ENCODE measurements at regions not wholly inside any gene's neighbourhood (a gene's known extent, or its start where the extent isn't known, plus 50 kb on each side); places are given as distances from the start of the nearest gene placed in this dataset.

GRCh38 chr11:23103416-23103815 lies 243.1 kb upstream of the CCDC179 start:
- TF ChIP-seq CTCF (IDR thresholded peaks at IDR 0.05), result no peak
- no peak for DNase-seq (ENCODE audit: low spot score)
- H3K4me3 ChIP-seq, result no peak overlapping the region
- no peak overlapping the region for H3K27ac ChIP-seq

GRCh38 chr11:23111527-23111926 lies 251.3 kb upstream of the CCDC179 start:
- Histone ChIP-seq H3K27ac (no peak overlapping the region), H3K4me3 (no peak overlapping the region)
- no peak for TF ChIP-seq CTCF (IDR thresholded peaks at IDR 0.05)
- no peak for DNase-seq (ENCODE audit: low spot score)

- Histone ChIP-seq H3K27ac (no peak overlapping the region), H3K4me3 (no peak overlapping the region)
- TF ChIP-seq CTCF (IDR thresholded peaks at IDR 0.05), result no peak
- no peak for DNase-seq (ENCODE audit: low spot score)
Measured at GRCh38 chr11:23112390-23112789, 252.1 kb upstream of the CCDC179 start.

GRCh38 chr11:23112987-23113886 lies 253.0 kb upstream of the CCDC179 start:
- H3K27ac ChIP-seq, result no peak overlapping the region

GRCh38 chr11:23113887-23114216 lies 253.6 kb upstream of the CCDC179 start:
- Histone ChIP-seq H3K27ac (no peak overlapping the region), H3K4me3 (no peak overlapping the region)
- TF ChIP-seq CTCF (IDR thresholded peaks at IDR 0.05), result no peak
- DNase-seq (ENCODE audit: low spot score), result no peak

More at GRCh38 chr11:23112987-23113886, 253.0 kb upstream of the CCDC179 start:
- peak; percentile 32 for TF ChIP-seq CTCF (IDR thresholded peaks at IDR 0.05)
- H3K4me3 ChIP-seq, result no peak overlapping the region
- no peak for DNase-seq (ENCODE audit: low spot score)

GRCh38 chr11:23123753-23124152 lies 263.5 kb upstream of the CCDC179 start:
- DNase-seq (ENCODE audit: low spot score), result no peak
- no peak for TF ChIP-seq CTCF (IDR thresholded peaks at IDR 0.05)
- Histone ChIP-seq H3K4me3 (no peak overlapping the region), H3K27ac (no peak overlapping the region)

- no peak for DNase-seq (ENCODE audit: low spot score)
- Histone ChIP-seq H3K27ac (no peak overlapping the region), H3K4me3 (no peak overlapping the region)
- TF ChIP-seq CTCF (IDR thresholded peaks at IDR 0.05), result no peak
Measured at GRCh38 chr11:23124249-23124648, 264.0 kb upstream of the CCDC179 start.

Data from coronary artery (tissue), 2 donors.